Keratinocyte (primary cell): ENCODE measurements at regions not wholly inside any gene's neighbourhood (a gene's known extent, or its start where the extent isn't known, plus 50 kb on each side); places are given as distances from the start of the nearest gene placed in this dataset.

Source experiments
- DNase-seq: peaks from one replicate; pipeline ENCODE4 v3.0.0-alpha.2; 2011; ENCODE audit warnings: low read depth, missing footprints, low spot score
- FAIRE-seq: peaks from 2 replicates; lab custom pipeline; 2011; peaks lifted over from hg19 to GRCh38; lab: Jason Lieb, UNC
- H2AFZ ChIP-seq: 2 replicates; pipeline ENCODE4 v1.6.0; 2012; ENCODE audit warnings: low read length, control low read depth, inconsistent platforms; ENCODE audit not compliant: control insufficient read depth
- H3K27ac ChIP-seq: 2 replicates; pipeline ENCODE4 v1.5.1; 2011; ENCODE audit warnings: low read length; ENCODE audit not compliant: control insufficient read depth, insufficient read depth
- H3K27me3 ChIP-seq: 3 replicates; pipeline ENCODE4 v1.6.0; 2011; ENCODE audit warnings: low read length; ENCODE audit not compliant: control insufficient read depth, insufficient read depth; ENCODE audit errors: extremely low read depth
- H3K36me3 ChIP-seq, 2 experiments: 2 replicates in 1 of 2; 3 replicates in 1 of 2; pipeline ENCODE4 v1.5.1; 2011; ENCODE audit warnings: low read length in 2 of 2, mild to moderate bottlenecking in 1 of 2; ENCODE audit not compliant: control insufficient read depth in 2 of 2, insufficient read depth in 2 of 2; ENCODE audit errors: extremely low read depth in 1 of 2
- H3K4me1 ChIP-seq: 3 replicates; pipeline ENCODE4 v1.5.1; 2011; ENCODE audit warnings: low read length; ENCODE audit not compliant: control insufficient read depth, insufficient read depth; ENCODE audit errors: extremely low read depth
- H3K4me2 ChIP-seq: 3 replicates; pipeline ENCODE4 v1.6.0; 2011; ENCODE audit warnings: low read depth, low read length; ENCODE audit not compliant: control insufficient read depth, insufficient read depth; ENCODE audit errors: extremely low read depth
- H3K4me3 ChIP-seq, 3 experiments: fragments of 200-600 bp in 1 of 3; sonication (generic) in 1 of 3; 2 replicates in 2 of 3; 3 replicates in 1 of 3; pipeline ENCODE4 v1.5.1; 2011 to 2016; ENCODE audit warnings: low read length in 3 of 3, mild to moderate bottlenecking in 3 of 3, control low read depth in 2 of 3, inconsistent platforms in 1 of 3, low read depth in 1 of 3, mixed read lengths in 1 of 3, mixed run types in 1 of 3, moderate library complexity in 1 of 3; ENCODE audit not compliant: control insufficient read depth in 2 of 3, insufficient read depth in 2 of 3; ENCODE audit errors: extremely low read depth in 1 of 3
- H3K79me2 ChIP-seq: 2 replicates; pipeline ENCODE4 v1.6.0; 2012; ENCODE audit warnings: low read length; ENCODE audit not compliant: control insufficient read depth, insufficient read depth
- H3K9ac ChIP-seq: 3 replicates; pipeline ENCODE4 v1.6.0; 2011; ENCODE audit warnings: low read length; ENCODE audit not compliant: control insufficient read depth, insufficient read depth; ENCODE audit errors: extremely low read depth
- H3K9me1 ChIP-seq: 3 replicates; pipeline ENCODE4 v1.6.0; 2011; ENCODE audit warnings: low read length; ENCODE audit not compliant: control insufficient read depth, insufficient read depth; ENCODE audit errors: extremely low read depth
- H3K9me3 ChIP-seq: 2 replicates; pipeline ENCODE4 v1.5.1; 2012; ENCODE audit warnings: low read depth, low read length; ENCODE audit not compliant: control insufficient read depth
- H4K20me1 ChIP-seq: 3 replicates; pipeline ENCODE4 v1.6.0; 2011; ENCODE audit warnings: low read length; ENCODE audit not compliant: control insufficient read depth, insufficient read depth; ENCODE audit errors: extremely low read depth
- CTCF ChIP-seq, 3 experiments: IDR thresholded peaks in 1 of 3; conservative IDR thresholded peaks in 1 of 3; optimal IDR thresholded peaks in 1 of 3; 2 replicates in 2 of 3; 3 replicates in 1 of 3; pipeline versions ENCODE3 to v1.5.1; 2011; ENCODE audit warnings: low read length in 3 of 3, mild to moderate bottlenecking in 3 of 3, moderate library complexity in 2 of 3, control low read depth in 1 of 3, inconsistent platforms in 1 of 3; ENCODE audit not compliant: insufficient read depth in 2 of 3; ENCODE audit errors: extremely low read depth in 1 of 3
- EZH2 ChIP-seq: IDR thresholded peaks from one replicate; pipeline ENCODE4 v1.6.1; 2012; ENCODE audit warnings: inconsistent platforms, mild to moderate bottlenecking, low read length, moderate library complexity
- dilution Hi-C: fragments of 300-500 bp; cut with MboI; formaldehyde crosslinking; loops from one replicate; pipeline ENCODE4 v1.7.0; 2020; ENCODE audit warnings: low sequenced_read_pairs; ENCODE audit not compliant: extremely low pct_ligation_motif_present

DNA sequence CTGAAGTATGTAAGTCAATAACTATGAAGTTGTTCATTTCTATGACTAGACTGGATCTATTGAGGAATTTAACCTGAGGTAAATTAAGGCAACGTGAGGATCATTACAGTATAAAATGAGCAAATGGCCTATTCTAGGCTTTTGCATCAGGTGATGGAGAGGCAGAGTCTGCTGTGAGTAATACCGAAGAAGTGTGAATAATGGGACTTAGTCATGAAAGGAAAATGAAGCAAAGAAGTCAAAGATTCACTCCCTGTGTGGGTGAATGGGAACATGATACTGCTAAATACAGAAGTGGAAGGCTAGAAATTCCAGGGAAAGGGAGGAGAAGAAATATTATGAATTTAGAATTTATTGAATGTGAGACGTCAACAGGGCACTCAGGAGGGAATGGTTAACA, 774.1 kb downstream of the LIG4 start:
- H3K36me3 ChIP-seq = no peaks in the 10 kb centered on the region
- no peak for FAIRE-seq
- H3K9me1 ChIP-seq = no peaks in the 10 kb centered on the region
- DNase-seq = no peak
- dilution Hi-C loops = no loop called here
- no peak overlapping the region for H3K27ac ChIP-seq
- H3K9ac ChIP-seq = no peak overlapping the region
- H3K4me3 ChIP-seq = no peak overlapping the region
- no peaks in the 10 kb centered on the region for H3K79me2 ChIP-seq
- H4K20me1 ChIP-seq = no peaks in the 10 kb centered on the region
- H3K4me1 ChIP-seq = no peaks in the 10 kb centered on the region
- no peaks in the 10 kb centered on the region for H3K27me3 ChIP-seq
- TF ChIP-seq CTCF (optimal IDR thresholded peaks at IDR 0.05 in 1 of 3, IDR thresholded peaks at IDR 0.05 in 1 of 3, conservative IDR thresholded peaks at IDR 0.05 in 1 of 3; ENCODE audit: extremely low read depth in 1 of 3, insufficient read depth in 2 of 3, low read length in 3 of 3) (no peak), EZH2 (no peak)
- no peak overlapping the region for H3K4me2 ChIP-seq
- H2AFZ ChIP-seq = no peak overlapping the region
- peaks cover 3% of the 10 kb centered on the region for H3K9me3 ChIP-seq

DNA sequence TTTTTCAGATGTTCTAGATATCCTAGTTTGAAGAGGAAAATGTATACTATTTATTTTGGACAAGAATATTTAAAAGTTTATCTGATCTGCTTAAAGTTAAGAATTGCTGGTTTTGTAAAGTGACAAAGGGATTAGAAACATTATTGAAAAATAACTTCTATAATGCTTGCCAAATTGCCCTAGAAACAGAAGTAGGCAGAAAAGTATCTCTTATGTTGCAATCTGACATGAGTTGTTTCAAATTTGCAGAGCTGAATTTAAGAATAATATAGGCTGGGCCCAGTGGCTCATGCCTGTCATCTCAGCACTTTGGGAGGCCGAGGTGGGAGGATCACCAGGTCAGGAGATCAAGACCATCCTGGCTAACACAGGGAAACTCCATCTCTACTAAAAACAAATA, 777.1 kb downstream of the LIG4 start:
- H3K79me2 ChIP-seq = no peaks in the 10 kb centered on the region
- H3K9ac ChIP-seq = no peak overlapping the region
- no peak for TF ChIP-seq CTCF (optimal IDR thresholded peaks at IDR 0.05 in 1 of 3, IDR thresholded peaks at IDR 0.05 in 1 of 3, conservative IDR thresholded peaks at IDR 0.05 in 1 of 3; ENCODE audit: extremely low read depth in 1 of 3, insufficient read depth in 2 of 3, low read length in 3 of 3)
- TF ChIP-seq EZH2 = no peak
- H3K36me3 ChIP-seq = no peaks in the 10 kb centered on the region
- dilution Hi-C loops = no loop called here
- FAIRE-seq (no peak), DNase-seq (no peak)
- H3K27ac ChIP-seq = no peak overlapping the region
- no peaks in the 10 kb centered on the region for H4K20me1 ChIP-seq
- H3K9me1 ChIP-seq = no peaks in the 10 kb centered on the region
- H3K27me3 ChIP-seq = no peaks in the 10 kb centered on the region
- no peak overlapping the region for H3K4me3 ChIP-seq
- no peak overlapping the region for H3K4me2 ChIP-seq
- H3K9me3 ChIP-seq = peaks cover 3% of the 10 kb centered on the region
- no peaks in the 10 kb centered on the region for H3K4me1 ChIP-seq
- H2AFZ ChIP-seq = no peak overlapping the region
